PFSK-1 (cell line): ENCODE measurements at regions not wholly inside any gene's neighbourhood (a gene's known extent, or its start where the extent isn't known, plus 50 kb on each side); places are given as distances from the start of the nearest gene placed in this dataset.

Experiments used
- FOXP2 ChIP-seq: optimal IDR thresholded peaks from 2 replicates; pipeline ENCODE3; 2011; ENCODE audit warnings: borderline replicate concordance, control low read depth, inconsistent platforms; ENCODE audit not compliant: insufficient read depth; ENCODE audit errors: extremely low read length, extremely low read depth
- POLR2AphosphoS5 ChIP-seq: IDR thresholded peaks from 2 replicates; pipeline ENCODE4 v1.6.1; 2012; ENCODE audit warnings: low read depth, mild to moderate bottlenecking, control low read depth, low read length, moderate library complexity
- REST ChIP-seq, 2 experiments: IDR thresholded peaks; 2 replicates each; pipeline versions ENCODE4 v1.6.1 to v1.8.0; 2011 to 2012; ENCODE audit warnings: low read depth in 2 of 2, low read length in 2 of 2, control low read depth in 1 of 2, inconsistent platforms in 1 of 2, mild to moderate bottlenecking in 1 of 2, moderate library complexity in 1 of 2; ENCODE audit not compliant: insufficient read depth in 1 of 2
- SIN3A ChIP-seq: IDR thresholded peaks from 2 replicates; pipeline ENCODE4 v1.6.1; 2012; ENCODE audit warnings: mild to moderate bottlenecking, low read length, moderate library complexity, borderline replicate concordance; ENCODE audit not compliant: insufficient read depth
- TAF1 ChIP-seq: IDR thresholded peaks from 2 replicates; pipeline ENCODE4 v1.6.1; 2012; ENCODE audit warnings: low read length, control low read depth, borderline replicate concordance; ENCODE audit not compliant: insufficient read depth

- TF ChIP-seq POLR2AphosphoS5 (no peak), TAF1 (no peak), REST (IDR thresholded peaks at IDR 0.05; ENCODE audit: insufficient read depth in 1 of 2, low read depth in 2 of 2, low read length in 2 of 2) (no peak), SIN3A (no peak), FOXP2 (no peak)
Measured at GRCh38 chr3:160047876-160048275, 59.2 kb downstream of the IL12A start.
